Spleen (tissue), 7 donors: ENCODE measurements at regions not wholly inside any gene's neighbourhood (a gene's known extent, or its start where the extent isn't known, plus 50 kb on each side); places are given as distances from the start of the nearest gene placed in this dataset.
"Not testable (repeated sequence)": the region's sequence is repeated elsewhere in the genome, so short reads cannot be mapped to it uniquely, and the experiment has no call there.

Experiments
- POLR2A ChIP-seq, 3 donors: fragments of 450-650 bp; IDR thresholded peaks; one replicate each; pipeline ENCODE4 v1.5.1; 2017; ENCODE audit warnings: antibody characterized with exemption in 3 of 3, mild to moderate bottlenecking in 1 of 3
- POLR2AphosphoS5 ChIP-seq, 3 donors: sonication (generic); formaldehyde crosslinking; IDR thresholded peaks; one replicate each; pipeline ENCODE4 v1.5.1; 2017; ENCODE audit warnings: antibody characterized with exemption in 3 of 3
- TF ChIP-seq, protein P1 (sequence below), 11 experiments: fragments of 200-600 bp in 7 of 11; fragments of 450-650 bp in 4 of 11; sonication (generic) in 4 of 11; IDR thresholded peaks in 8 of 11; conservative IDR thresholded peaks in 3 of 11; 1 replicate in 7 of 11; 2 replicates in 4 of 11; pipeline versions ENCODE4 v1.4.0 to v1.8.0; 2016 to 2021; ENCODE audit warnings: antibody characterized with exemption in 11 of 11, inconsistent platforms in 4 of 11, mild to moderate bottlenecking in 1 of 11
- donor health status: DM: no; HTN: no; CAD: no; lungs with moderate emphysema.
- donor health status: DM: no; HTN: no; CAD: no.
- donor health status: DM: no; HTN: no; CAD: no.

- TF ChIP-seq, protein P1, sequence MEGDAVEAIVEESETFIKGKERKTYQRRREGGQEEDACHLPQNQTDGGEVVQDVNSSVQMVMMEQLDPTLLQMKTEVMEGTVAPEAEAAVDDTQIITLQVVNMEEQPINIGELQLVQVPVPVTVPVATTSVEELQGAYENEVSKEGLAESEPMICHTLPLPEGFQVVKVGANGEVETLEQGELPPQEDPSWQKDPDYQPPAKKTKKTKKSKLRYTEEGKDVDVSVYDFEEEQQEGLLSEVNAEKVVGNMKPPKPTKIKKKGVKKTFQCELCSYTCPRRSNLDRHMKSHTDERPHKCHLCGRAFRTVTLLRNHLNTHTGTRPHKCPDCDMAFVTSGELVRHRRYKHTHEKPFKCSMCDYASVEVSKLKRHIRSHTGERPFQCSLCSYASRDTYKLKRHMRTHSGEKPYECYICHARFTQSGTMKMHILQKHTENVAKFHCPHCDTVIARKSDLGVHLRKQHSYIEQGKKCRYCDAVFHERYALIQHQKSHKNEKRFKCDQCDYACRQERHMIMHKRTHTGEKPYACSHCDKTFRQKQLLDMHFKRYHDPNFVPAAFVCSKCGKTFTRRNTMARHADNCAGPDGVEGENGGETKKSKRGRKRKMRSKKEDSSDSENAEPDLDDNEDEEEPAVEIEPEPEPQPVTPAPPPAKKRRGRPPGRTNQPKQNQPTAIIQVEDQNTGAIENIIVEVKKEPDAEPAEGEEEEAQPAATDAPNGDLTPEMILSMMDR (IDR thresholded peaks at IDR 0.05 in 8 of 11, conservative IDR thresholded peaks at IDR 0.05 in 3 of 11): not testable (repeated sequence)
- TF ChIP-seq POLR2A, POLR2AphosphoS5 (IDR thresholded peaks at IDR 0.05): not testable (repeated sequence)
Measured at GRCh38 chr2:139538332-139539020, 758.3 kb upstream of the NXPH2 start.
